Stomach (tissue), 4 donors: ENCODE measurements at regions not wholly inside any gene's neighbourhood (a gene's known extent, or its start where the extent isn't known, plus 50 kb on each side); places are given as distances from the start of the nearest gene placed in this dataset.

Experiments used
- POLR2A ChIP-seq, 4 donors: fragments of 450-650 bp; IDR thresholded peaks; one replicate each; pipeline ENCODE4 v1.6.1; 2016; ENCODE audit warnings: antibody characterized with exemption in 4 of 4, control low read depth in 2 of 4, mild to moderate bottlenecking in 1 of 4, moderate library complexity in 1 of 4
- POLR2AphosphoS5 ChIP-seq, 3 donors: sonication (generic); formaldehyde crosslinking; IDR thresholded peaks; one replicate each; pipeline ENCODE4 v1.6.1; 2016; ENCODE audit warnings: antibody characterized with exemption in 3 of 3
- TF ChIP-seq, protein P1 (sequence below), 7 experiments: fragments of 450-650 bp in 4 of 7; fragments of 200-600 bp in 3 of 7; sonication (generic) in 3 of 7; IDR thresholded peaks; one replicate each; pipeline ENCODE4 v1.5.1; 2016 to 2019; ENCODE audit warnings: antibody characterized with exemption in 7 of 7, control low read depth in 2 of 7, mild to moderate bottlenecking in 1 of 7

DNA sequence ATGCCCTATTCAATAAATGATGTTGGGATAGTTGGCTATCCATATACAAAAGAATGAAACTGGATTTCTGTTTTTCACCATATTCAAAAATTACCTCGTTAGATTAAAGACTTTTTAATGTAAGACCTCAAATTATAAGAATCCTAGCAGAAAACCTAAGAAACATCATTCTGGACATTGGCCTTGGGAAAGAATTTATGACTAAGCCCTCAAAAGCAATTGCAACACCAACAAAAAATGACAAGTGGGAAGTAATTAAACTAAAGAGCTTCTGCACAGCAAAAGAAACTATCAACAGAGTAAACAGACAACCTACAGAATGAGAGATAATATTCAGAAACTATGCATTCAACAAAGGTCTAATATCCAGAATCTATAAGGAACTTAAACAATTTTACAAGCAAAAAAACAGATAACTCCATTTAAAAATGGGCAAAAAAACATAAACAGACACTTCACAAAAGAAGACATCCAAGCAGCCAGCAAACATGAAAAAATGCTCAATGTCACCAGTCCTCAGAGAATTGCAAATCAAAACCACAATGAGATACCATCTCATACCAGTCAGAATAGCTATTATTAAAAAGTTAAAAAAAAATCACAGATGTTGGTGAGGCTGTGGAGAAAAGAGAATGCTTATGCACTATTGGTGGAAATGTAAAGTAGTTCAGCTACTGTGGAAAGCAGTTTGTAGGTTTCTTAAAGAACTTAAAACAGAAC, 309.8 kb downstream of the AHR start:
- TF ChIP-seq, protein P1, sequence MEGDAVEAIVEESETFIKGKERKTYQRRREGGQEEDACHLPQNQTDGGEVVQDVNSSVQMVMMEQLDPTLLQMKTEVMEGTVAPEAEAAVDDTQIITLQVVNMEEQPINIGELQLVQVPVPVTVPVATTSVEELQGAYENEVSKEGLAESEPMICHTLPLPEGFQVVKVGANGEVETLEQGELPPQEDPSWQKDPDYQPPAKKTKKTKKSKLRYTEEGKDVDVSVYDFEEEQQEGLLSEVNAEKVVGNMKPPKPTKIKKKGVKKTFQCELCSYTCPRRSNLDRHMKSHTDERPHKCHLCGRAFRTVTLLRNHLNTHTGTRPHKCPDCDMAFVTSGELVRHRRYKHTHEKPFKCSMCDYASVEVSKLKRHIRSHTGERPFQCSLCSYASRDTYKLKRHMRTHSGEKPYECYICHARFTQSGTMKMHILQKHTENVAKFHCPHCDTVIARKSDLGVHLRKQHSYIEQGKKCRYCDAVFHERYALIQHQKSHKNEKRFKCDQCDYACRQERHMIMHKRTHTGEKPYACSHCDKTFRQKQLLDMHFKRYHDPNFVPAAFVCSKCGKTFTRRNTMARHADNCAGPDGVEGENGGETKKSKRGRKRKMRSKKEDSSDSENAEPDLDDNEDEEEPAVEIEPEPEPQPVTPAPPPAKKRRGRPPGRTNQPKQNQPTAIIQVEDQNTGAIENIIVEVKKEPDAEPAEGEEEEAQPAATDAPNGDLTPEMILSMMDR (IDR thresholded peaks at IDR 0.05): no peak
- no peak for TF ChIP-seq POLR2A (IDR thresholded peaks at IDR 0.05)
- TF ChIP-seq POLR2AphosphoS5 (IDR thresholded peaks at IDR 0.05): no peak
